SIG-M5 treated with dmso at 0.1 percent for 504 hours (cell line): ENCODE measurements at regions not wholly inside any gene's neighbourhood (a gene's known extent, or its start where the extent isn't known, plus 50 kb on each side); places are given as distances from the start of the nearest gene placed in this dataset.

ENCODE experiments used
- DNase-seq: peaks from one replicate; lab custom pipeline; 2025; ENCODE audit not compliant: unreplicated experiment; lab: John Stamatoyannopoulos, UW

DNA sequence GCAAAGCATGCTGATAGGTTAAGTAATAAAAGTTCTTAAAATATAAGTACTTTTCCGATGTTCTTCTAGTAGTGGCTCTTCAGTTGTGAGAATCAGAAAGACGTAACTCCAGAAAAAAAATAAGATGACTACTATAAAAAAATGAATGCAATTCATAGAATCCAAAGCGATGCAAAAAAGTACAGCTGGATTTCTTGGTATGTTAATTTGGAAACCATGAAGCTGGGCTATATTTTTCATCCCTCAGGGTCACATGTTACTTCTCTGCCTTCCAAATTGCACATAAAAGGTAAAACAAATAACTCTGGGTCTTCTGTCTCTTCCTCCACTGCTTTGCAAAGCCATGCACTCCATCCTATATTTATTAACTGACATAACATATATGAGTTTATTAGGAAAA, 843.9 kb upstream of the DPPA4 start:
- no peak for DNase-seq

DNA sequence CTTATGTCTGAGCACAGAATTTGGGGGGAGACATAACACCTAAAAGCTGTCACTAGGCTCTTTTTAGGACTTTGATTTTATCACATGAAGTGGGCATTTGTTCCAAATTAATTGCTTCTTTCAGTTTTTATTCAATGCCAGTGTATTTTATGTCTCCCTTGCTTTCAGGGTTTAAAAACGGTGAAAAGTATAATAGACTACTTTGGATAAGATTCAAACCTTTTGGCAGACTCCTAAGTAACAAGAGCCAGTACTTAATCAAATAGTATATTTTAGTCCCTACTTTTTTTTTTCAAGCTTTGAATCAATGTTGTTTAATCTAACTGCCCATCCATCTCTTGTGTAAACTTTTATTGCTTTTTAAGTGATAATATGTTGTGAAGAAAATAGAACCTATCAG, 847.2 kb upstream of the DPPA4 start:
- DNase-seq = no peak

DNA sequence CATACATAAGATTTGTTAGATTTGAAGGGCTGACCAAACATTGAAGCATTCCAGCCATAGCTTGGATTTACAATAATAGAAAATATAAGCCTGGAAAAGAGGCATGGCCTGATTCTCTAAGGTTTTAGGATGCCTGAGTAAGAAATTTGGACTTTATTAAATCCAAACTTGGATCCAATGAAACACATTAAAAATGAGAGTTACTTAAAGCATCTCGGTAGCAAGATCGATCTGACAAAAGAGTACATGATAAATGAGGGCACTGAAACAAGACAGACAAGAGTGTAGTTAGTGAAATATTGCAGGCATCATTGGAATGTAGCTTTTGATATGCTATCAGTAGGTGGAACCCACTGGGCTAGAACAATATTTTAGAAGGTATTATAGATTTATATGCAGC, 855.7 kb upstream of the DPPA4 start:
- DNase-seq = no peak

DNA sequence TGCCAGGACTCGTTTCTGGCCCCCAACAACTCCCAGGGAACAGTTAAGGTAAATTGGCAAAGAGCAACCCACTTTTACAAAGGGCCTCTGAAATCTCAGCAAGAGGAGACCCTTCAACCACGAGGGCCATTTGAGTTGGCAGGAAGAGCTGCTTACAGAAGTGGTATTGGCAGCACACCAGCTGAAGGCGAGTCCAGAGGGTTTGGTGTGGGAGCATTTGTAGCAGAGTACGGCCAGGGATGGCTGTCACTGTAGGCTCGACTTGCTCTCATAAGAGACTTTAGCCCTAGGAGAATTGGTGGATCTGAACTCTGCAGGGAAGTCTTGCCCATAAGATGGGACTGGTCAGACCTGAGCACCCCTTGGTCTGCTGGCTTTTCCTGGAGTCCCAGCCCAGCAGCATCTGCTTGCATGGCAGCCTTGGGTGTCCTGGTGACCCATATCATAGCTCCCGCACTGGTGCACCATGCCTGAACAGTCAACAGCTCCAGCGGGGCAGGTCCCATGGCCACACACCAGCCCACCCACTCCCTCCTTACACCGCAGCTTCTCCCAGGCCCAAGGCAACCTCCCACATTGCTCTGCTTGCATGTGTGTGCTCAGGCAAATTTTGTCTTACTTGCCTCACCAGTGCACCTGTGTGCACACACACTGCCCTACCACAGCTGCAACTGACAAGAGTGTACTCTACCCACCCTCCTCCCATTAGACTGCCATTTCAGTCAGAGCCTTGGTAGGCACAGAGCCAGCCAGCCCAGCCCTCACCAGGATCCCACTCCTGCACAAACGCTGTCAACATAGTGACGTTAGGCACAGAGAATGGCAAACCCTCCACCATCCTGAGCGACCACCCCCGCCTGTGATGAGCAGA, 861.6 kb upstream of the DPPA4 start:
- no peak for DNase-seq

- no peak for DNase-seq
Observed at GRCh38 chr3:110199588-110199943, 862.2 kb upstream of the DPPA4 start.

DNA sequence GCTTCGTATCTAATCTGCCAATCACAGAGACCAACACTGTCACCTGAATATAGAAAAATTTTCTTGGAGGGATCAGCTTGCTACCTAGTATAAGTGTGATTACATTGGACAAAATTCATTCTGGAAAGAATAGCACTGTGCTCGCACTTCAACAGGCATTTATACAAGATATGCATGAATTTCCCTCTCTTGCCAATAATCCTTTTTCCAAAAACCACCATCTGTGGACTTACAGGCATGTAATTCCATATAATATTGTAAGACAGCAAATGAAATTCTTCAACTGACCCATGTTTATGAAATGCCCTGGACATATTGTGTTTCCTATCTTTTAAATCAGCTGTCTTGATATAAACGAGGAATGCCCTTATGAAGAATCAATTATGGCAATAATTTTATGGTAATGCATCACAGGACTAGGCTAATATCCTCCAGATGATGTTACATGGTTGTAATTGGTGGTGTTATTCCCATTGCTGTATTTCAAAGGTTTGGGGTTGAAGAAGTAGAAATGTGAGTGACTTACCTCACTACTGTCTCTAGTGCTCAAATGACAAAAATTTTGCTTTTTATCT, 861.4 kb upstream of the NECTIN3 start:
- DNase-seq = no peak

DNA sequence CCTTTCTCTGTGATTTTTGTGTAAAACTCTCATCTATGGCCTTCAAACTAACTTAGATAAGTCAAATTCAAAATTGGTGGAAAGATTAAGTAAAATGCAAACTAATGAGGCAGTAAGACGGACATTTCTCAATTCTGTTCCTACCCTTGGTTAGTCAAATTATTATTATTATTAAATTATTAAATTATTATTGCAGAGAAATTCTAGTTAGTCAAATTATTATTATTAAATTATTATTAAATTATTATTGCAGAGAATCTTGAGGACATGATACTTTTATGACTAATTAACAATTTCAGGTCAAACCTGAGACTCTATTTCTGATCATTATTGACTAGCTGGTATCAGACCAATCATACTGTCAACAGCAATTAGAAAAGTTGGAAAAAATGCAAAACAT, 845.0 kb upstream of the NECTIN3 start:
- DNase-seq = no peak

DNA sequence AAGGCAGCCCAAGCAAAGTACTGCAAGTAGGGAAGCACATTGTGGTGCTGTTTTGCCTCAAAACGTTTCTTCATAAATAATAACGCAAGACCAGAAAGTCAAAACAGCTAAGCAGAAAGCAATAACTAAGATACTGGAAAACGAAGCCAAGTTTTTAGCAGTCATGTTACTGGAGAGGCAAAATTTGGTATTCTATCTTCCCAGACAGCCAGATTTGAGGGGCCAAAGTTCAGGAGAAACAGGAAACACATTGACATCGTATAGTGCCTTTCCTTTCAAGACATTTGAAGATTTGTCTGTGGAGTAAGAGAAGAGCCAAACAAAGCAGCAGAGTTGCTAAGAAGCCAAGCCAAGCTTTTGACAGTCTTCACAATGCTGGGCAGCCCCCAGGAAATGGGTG, 843.6 kb upstream of the NECTIN3 start:
- DNase-seq = no peak

- no peak for DNase-seq
Observed at GRCh38 chr3:110234831-110235230, 836.8 kb upstream of the NECTIN3 start.

DNA sequence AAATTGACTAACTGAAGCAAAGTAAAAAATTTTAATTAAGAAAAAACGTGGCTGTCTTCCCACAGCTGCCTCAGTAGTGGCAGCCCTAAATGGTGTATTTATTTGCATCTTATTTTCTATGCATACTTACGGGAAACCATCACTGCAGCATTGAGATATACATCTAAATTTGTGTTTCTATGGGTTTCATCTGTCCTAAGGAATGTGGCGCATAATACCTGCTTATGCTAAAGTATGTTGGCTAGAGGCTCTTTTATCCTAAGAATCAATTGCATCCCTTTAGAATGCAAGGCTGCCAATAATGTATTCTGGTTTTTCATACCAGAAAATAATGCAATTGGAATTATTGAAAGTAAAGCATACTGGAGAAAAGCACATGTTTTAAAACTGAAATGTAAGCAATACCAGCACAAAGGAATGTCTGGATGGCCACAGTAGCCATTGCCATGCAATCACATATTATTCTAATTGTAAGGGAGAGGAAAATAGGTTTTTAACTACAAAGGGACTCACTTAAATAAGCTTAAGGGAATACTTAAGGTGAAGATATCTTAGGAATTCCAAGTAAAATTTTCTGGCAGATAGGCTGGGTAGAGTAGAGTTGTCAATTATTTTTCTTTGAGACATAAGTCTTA, 834.5 kb upstream of the NECTIN3 start:
- DNase-seq = no peak

DNA sequence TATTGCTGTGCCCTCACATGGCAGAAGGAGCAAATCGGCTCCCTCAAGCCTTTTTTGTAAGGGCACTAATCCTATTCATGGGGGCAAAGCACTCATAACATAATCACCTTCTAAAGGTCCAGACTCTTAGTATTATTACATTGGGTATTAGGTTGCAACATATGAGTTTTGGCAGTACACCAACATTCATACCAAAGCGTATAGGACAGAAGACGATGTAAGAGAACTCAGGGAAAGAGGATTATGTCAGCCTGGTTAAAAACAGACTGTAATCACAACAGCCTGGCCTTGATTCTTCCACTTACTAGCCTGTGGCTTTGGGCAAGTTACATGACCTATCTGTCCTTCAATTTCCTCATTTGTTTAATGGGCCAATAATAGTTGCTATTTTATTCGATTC, 828.5 kb upstream of the NECTIN3 start:
- DNase-seq = no peak

DNA sequence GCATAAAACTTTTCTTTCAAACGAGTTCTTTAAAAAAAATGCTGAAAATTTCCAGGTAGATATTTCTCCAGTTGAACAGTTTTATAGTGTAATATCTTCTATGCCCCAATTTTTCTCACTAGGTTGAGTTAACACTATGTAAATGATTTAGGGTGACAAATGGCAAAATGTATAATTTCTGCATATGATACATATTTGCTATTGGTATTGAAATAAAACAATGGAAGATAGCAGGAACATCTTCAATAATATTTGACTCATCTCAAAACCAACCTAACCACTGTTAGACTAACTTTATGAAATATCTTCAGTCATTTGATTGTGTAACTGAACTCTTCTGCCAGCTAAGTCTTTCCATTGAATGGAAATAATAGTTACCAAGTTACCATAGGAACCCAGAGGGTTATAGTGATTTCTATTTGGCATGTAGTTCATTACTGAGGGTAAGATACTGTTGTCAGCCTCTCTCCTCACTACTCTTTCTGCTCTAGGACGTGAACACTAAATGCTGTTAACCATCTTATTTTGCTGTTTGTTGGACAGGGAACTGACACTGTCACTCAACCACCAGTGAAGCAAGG, 824.7 kb upstream of the NECTIN3 start:
- no peak for DNase-seq

DNA sequence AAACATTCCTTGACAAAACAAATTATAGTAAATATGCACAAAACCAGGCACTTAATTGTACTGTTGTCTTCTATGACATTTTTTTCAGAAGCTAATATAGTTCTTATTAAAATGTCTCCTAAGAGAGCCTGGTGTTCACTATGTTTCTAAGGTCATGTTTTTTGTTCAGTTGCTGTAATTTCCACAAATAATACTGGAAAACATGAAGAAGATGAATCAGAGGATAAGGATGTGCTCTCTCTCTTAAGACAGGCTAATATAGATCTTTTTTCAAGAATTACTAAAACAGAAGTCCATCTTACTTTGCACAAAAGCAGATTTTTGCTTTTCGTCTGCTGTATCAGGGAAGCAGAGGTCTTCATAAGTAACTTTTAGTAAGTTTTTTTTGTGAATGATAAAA, 823.0 kb upstream of the NECTIN3 start:
- no peak for DNase-seq

DNA sequence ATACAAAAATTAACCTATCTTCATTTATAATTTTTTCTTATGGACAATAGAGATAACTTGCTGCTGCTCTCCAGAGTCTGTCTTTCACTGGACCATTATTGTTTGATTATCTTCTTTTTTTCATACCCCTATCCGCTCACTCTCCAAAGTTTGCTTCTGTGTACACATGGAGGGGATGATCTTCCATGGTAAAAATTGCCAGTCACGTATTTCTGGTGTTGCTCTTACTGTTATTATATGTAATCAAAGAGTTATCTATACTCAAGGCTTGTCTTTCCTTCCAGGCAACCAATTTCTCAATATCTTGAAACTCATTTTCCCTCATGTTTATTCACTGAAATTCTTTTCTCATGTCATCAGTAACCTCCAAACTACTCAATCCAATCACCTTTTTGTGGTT, 817.8 kb upstream of the NECTIN3 start:
- DNase-seq = no peak

- no peak for DNase-seq
Observed at GRCh38 chr3:110254591-110254990, 817.0 kb upstream of the NECTIN3 start.

GRCh38 chr3:110261141-110261540, 810.5 kb upstream of the NECTIN3 start:
- DNase-seq = no peak

- no peak for DNase-seq
Observed at GRCh38 chr3:110262896-110263295, 808.7 kb upstream of the NECTIN3 start.

GRCh38 chr3:110265302-110265701, 806.3 kb upstream of the NECTIN3 start:
- DNase-seq = no peak

DNA sequence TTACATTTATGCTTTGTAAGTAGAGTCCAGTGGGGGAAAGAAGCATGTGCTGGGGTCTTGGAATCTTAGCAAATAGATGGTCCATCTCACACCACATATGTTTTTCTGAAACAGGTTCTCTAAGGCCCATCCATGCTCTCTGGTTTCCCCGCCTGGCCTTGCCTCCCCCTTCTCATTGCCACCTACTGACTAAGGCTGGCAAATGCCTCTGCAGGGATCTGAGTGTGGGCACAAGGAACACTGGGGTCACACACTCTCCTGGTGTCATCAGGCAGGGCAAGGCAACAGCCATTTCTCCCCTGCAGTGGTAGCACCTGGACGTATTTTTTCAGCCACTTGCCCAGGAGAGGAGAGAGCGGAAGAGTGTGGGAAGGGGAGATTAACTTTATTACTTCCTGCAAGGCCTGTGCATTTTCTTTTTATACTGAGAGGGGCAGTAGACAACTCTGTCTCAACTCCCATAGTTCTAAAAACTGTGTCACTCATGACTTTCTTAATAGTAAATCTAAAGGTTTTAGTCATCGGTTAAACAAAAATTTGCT, 804.2 kb upstream of the NECTIN3 start:
- DNase-seq = no peak

DNA sequence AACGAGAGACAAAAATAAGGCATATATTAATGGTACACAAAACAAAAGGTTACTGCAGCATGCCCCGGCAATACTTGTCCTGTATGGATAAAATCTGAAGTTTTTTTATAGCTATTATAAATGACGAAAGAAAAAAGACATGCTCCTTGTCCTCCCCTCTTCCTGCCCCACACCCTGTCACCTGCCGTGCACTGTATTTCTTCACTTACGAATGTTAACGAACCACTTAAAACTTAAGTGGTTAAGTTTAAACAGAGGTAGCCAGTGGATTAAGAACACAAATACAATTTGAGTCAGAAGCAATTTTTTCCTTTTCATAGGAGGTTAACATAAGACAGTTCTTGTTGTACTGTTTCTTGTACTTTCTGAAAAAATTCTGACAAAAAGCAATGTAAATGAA, 799.1 kb upstream of the NECTIN3 start:
- DNase-seq = no peak

DNA sequence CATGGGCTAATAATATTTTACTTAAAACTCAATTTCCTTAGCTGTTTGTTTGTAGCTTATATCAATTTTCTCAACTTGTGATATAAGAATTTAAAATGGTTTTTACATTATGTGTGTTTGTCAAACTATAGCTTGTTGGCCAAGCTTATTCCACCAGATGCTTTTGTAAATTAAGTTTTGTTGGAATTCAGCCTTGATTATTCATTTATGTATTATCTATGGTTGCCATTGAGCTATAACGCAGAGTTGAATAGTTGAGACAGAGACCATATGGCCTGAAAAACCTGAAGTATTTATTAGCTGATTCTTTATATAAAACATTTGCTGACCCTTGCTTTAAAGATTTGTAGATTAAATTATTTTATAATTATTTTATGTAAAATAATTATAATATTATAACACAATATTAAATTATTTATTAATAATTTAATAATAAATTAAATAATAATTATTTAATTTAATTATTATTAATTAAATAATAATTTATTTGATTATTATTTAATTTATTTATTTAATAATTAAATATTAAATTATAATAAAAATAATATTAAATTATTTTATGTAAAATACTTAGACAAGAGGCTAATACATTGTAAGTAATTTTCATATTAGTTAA, 779.6 kb upstream of the NECTIN3 start:
- no peak for DNase-seq
